ENCODE measurements at regions not wholly inside any gene's neighbourhood (a gene's known extent, or its start where the extent isn't known, plus 50 kb on each side); places are given as distances from the start of the nearest gene placed in this dataset.

DNA sequence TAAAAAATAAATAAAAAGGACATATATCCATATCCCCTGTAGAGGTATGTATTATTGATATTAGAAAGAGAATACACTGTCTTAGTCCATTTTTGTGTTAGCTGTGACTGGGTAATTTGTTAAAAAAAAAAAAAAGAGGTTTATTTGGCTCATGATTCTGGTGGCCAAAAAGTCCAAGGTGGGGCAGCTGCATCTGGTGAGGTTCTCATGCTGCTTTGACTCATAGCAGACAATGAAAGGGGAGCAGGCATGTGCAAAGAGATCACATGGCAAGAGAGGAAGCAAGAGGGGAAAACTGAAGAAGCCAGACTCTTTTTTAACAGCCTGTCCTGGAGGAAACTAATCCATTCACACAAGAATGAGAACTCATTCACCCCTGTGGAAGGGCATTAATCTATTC is 101.6 kb upstream of the MAP4K3 start:
- no peak overlapping the region for H3K4me3 ChIP-seq (ENCODE audit: low read length)
- no peaks in the 10 kb centered on the region for H3K4me1 ChIP-seq (ENCODE audit: control insufficient read depth, insufficient read depth, low read length)
- H3K27ac Mint-ChIP-seq: no peak overlapping the region
- ATAC-seq (no peak), DNase-seq (no peak)
- TF ChIP-seq, protein P1, sequence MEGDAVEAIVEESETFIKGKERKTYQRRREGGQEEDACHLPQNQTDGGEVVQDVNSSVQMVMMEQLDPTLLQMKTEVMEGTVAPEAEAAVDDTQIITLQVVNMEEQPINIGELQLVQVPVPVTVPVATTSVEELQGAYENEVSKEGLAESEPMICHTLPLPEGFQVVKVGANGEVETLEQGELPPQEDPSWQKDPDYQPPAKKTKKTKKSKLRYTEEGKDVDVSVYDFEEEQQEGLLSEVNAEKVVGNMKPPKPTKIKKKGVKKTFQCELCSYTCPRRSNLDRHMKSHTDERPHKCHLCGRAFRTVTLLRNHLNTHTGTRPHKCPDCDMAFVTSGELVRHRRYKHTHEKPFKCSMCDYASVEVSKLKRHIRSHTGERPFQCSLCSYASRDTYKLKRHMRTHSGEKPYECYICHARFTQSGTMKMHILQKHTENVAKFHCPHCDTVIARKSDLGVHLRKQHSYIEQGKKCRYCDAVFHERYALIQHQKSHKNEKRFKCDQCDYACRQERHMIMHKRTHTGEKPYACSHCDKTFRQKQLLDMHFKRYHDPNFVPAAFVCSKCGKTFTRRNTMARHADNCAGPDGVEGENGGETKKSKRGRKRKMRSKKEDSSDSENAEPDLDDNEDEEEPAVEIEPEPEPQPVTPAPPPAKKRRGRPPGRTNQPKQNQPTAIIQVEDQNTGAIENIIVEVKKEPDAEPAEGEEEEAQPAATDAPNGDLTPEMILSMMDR (IDR thresholded peaks at IDR 0.05): no peak
- H3K9me3 ChIP-seq (ENCODE audit: control insufficient read depth, insufficient read depth, low read length): no peaks in the 10 kb centered on the region
- intact Hi-C loops (cut with micrococcal nuclease): no loop called here
- H3K36me3 Mint-ChIP-seq: no peaks in the 10 kb centered on the region
- H3K27me3 ChIP-seq (ENCODE audit: control insufficient read depth, insufficient read depth, low read length): no peaks in the 10 kb centered on the region
- no peak overlapping the region for H3K4me3 Mint-ChIP-seq
- no peak overlapping the region for H3K27ac ChIP-seq (ENCODE audit: low read length)
- H3K36me3 ChIP-seq (ENCODE audit: control insufficient read depth, insufficient read depth, low read length): no peaks in the 10 kb centered on the region
- H3K4me1 Mint-ChIP-seq: no peaks in the 10 kb centered on the region
- H3K9me3 Mint-ChIP-seq: no peaks in the 10 kb centered on the region
- peaks cover 0 to 2% of the 10 kb centered on the region in 2 donors for H3K27me3 Mint-ChIP-seq (ENCODE audit: low read depth in 2 of 2)

- Mint-ChIP-seq H3K4me1 (no peaks in the 10 kb centered on the region), H3K27me3 (ENCODE audit: low read depth in 2 of 2) (no peaks in the 10 kb centered on the region), H3K4me3 (no peak overlapping the region), H3K27ac (no peak overlapping the region), H3K9me3 (no peaks in the 10 kb centered on the region), H3K36me3 (no peaks in the 10 kb centered on the region)
- Histone ChIP-seq H3K27me3 (ENCODE audit: control insufficient read depth, insufficient read depth, low read length) (no peaks in the 10 kb centered on the region), H3K36me3 (ENCODE audit: control insufficient read depth, insufficient read depth, low read length) (no peaks in the 10 kb centered on the region), H3K27ac (ENCODE audit: low read length) (no peak overlapping the region), H3K4me1 (ENCODE audit: control insufficient read depth, insufficient read depth, low read length) (no peaks in the 10 kb centered on the region), H3K9me3 (ENCODE audit: control insufficient read depth, insufficient read depth, low read length) (no peaks in the 10 kb centered on the region), H3K4me3 (ENCODE audit: low read length) (no peak overlapping the region)
- intact Hi-C loops (cut with micrococcal nuclease): no loop called here
- DNase-seq: no peak
- no peak for ATAC-seq
- TF ChIP-seq, protein P1 (IDR thresholded peaks at IDR 0.05): no peak
Observed at GRCh38 chr2:39540414-39540813, 103.3 kb upstream of the MAP4K3 start.

GRCh38 chr2:39541011-39541930 is 104.2 kb upstream of the MAP4K3 start:
- H3K4me1 Mint-ChIP-seq: no peaks in the 10 kb centered on the region

More at GRCh38 chr2:39541011-39541930, 104.2 kb upstream of the MAP4K3 start:
- TF ChIP-seq, protein P1 (IDR thresholded peaks at IDR 0.05): no peak
- no peak for ATAC-seq
- Histone ChIP-seq H3K4me3 (ENCODE audit: low read length) (no peak overlapping the region), H3K27ac (ENCODE audit: low read length) (no peak overlapping the region), H3K4me1 (ENCODE audit: control insufficient read depth, insufficient read depth, low read length) (no peaks in the 10 kb centered on the region), H3K9me3 (ENCODE audit: control insufficient read depth, insufficient read depth, low read length) (no peaks in the 10 kb centered on the region), H3K36me3 (ENCODE audit: control insufficient read depth, insufficient read depth, low read length) (no peaks in the 10 kb centered on the region), H3K27me3 (ENCODE audit: control insufficient read depth, insufficient read depth, low read length) (no peaks in the 10 kb centered on the region)
- WGBS (ENCODE audit: insufficient coverage): 86% methylated on average over 9 of the region's 9 CpGs
- no peak overlapping the region for H3K4me3 Mint-ChIP-seq
- no peaks in the 10 kb centered on the region for H3K27me3 Mint-ChIP-seq (ENCODE audit: low read depth in 2 of 2)
- no peaks in the 10 kb centered on the region for H3K36me3 Mint-ChIP-seq
- H3K9me3 Mint-ChIP-seq: no peaks in the 10 kb centered on the region
- no peak overlapping the region for H3K27ac Mint-ChIP-seq
- no peak for DNase-seq
- intact Hi-C loops (cut with micrococcal nuclease): no loop called here

Measured in natural killer cell (primary cell).